Ishikawa (cell line): ENCODE measurements at regions not wholly inside any gene's neighbourhood (a gene's known extent, or its start where the extent isn't known, plus 50 kb on each side); places are given as distances from the start of the nearest gene placed in this dataset.

ENCODE experiments used
- CREB1 ChIP-seq: IDR thresholded peaks from 2 replicates; pipeline ENCODE4 v1.6.1; 2012; ENCODE audit warnings: low read depth
- EGR1 ChIP-seq: IDR thresholded peaks from 2 replicates; pipeline ENCODE4 v1.6.1; 2012
- EP300 ChIP-seq: IDR thresholded peaks from 2 replicates; pipeline ENCODE4 v1.6.1; 2012; ENCODE audit warnings: borderline replicate concordance
- NFIC ChIP-seq: IDR thresholded peaks from 2 replicates; pipeline ENCODE4 v1.6.1; 2012
- REST ChIP-seq: IDR thresholded peaks from 2 replicates; pipeline ENCODE4 v1.6.1; 2012; ENCODE audit warnings: low read depth, mild to moderate bottlenecking
- TAF1 ChIP-seq: IDR thresholded peaks from 2 replicates; pipeline ENCODE4 v1.6.1; 2012; ENCODE audit warnings: low read depth, mild to moderate bottlenecking
- TCF12 ChIP-seq: IDR thresholded peaks from 2 replicates; pipeline ENCODE4 v1.6.1; 2012; ENCODE audit warnings: low read depth
- TEAD4 ChIP-seq: IDR thresholded peaks from 2 replicates; pipeline ENCODE4 v1.6.1; 2012
- USF1 ChIP-seq: IDR thresholded peaks from 2 replicates; pipeline ENCODE4 v1.6.1; 2012
- YY1 ChIP-seq: IDR thresholded peaks from 2 replicates; pipeline ENCODE4 v1.6.1; 2012; ENCODE audit warnings: low read depth

- TF ChIP-seq NFIC (no peak), EP300 (no peak), REST (no peak), YY1 (no peak), USF1 (no peak), TAF1 (no peak), CREB1 (no peak), TEAD4 (no peak), EGR1 (no peak), TCF12 (no peak)
Measured at GRCh38 chr4:79739912-79740311, 331.9 kb upstream of the GK2 start.
